HG02973 (cell line): ENCODE measurements at regions not wholly inside any gene's neighbourhood (a gene's known extent, or its start where the extent isn't known, plus 50 kb on each side); places are given as distances from the start of the nearest gene placed in this dataset.

Experiments
- ATAC-seq: cut with Tn5 transposase; IDR thresholded peaks from one replicate; pipeline ENCODE4 v1.9.1; 2021; ENCODE audit warnings: moderate library complexity; ENCODE audit not compliant: unreplicated experiment

- ATAC-seq: no peak
These were observed 166.2 kb downstream of the SEC14L1 start for GRCh38 chr17:77306790-77307478.

GRCh38 chr17:77307479-77308198, 166.9 kb downstream of the SEC14L1 start:
- ATAC-seq: no peak

DNA sequence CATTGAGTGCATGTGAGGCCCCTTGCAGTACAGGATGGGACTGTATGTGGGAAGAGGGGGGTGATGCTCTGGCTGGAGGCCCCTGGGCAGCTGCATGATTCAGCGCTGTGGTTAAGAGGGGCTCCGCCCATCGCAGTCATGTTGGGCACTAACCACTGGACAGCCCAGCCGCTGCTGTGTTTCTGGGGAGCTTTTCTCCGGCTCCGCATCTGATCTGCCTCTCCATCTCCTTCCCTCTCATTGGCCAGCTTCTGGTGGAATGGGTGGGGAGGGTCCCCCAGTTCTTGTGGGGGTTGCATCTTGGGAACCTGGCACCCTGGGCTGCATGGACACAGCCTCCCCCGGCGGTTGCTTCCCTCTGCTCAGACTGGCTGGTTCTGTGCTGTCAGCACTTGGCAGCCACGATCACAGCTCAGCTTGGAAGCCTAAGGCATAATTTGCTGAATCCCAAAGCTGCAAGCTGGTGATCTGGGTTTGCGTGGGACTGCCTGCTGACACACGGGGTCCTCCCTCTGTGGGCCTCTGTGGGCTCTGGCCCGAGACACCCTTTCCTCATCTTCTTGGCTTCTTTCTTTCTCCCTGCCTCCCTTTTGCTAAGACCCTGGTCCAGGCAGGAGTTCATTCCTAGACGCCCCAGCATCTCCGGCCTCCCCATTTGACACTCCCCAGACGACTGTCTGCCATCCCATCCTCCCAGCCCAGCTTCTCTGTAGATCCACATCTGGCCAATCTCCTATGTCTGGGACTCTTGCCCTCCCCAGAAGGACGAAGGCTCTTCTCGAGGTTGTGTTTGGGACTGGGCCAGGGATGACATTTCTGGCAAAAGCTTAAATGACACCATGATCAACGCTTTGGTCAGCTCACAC, 168.3 kb downstream of the SEC14L1 start:
- no peak for ATAC-seq

DNA sequence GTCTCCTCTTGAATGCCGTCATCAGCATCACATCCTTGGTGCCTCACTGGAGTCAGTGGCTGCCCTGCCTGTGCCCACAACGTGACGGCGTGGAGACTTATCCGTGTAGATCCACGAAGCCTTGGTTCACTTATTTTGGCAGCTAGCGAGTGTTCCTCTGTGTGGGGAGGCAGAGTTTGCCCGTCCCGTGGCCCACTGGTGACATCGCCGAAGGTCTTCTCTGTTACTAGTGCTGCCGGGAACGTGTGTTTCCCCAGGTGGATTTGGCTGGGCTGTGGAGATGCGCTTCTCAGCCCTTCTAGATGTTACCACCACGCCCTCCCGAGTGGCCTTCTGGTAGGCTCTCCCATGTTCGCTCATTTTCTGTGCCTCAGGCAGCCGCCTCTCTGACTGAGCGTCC, 169.6 kb downstream of the SEC14L1 start:
- ATAC-seq: no peak

- no peak for ATAC-seq
These were observed 170.7 kb downstream of the SEC14L1 start for GRCh38 chr17:77311371-77311981.

DNA sequence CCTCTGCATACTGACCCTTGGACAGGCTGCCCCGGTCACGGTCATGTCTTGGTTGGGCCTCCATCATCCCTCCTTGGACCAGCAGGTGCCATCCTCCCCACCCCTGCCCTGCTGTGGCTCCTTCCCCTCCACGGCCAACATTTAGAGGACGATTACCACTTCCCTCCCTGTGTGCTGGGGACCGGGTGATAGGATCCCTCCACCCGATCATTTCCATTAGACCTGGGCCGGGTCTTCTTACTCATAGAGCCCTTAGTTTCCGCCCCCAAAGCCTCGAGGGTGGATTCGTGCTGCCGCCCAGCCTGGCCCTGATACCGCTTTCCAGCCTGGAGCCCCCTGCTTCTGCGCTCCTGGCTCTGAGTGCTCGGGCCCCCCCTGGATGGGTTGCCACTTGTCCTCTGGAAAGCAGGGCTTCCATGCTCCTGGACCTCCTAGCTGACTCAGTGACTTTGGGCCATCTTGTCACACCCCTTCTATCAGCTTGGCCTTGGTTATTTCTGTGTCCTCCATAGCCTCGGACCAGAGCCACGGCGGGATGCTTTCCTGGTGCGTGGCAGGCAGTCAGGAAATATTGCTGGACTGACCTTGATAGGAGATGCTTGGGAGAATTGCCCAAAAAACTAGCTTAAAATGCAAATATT, 171.4 kb downstream of the SEC14L1 start:
- ATAC-seq: no peak

DNA sequence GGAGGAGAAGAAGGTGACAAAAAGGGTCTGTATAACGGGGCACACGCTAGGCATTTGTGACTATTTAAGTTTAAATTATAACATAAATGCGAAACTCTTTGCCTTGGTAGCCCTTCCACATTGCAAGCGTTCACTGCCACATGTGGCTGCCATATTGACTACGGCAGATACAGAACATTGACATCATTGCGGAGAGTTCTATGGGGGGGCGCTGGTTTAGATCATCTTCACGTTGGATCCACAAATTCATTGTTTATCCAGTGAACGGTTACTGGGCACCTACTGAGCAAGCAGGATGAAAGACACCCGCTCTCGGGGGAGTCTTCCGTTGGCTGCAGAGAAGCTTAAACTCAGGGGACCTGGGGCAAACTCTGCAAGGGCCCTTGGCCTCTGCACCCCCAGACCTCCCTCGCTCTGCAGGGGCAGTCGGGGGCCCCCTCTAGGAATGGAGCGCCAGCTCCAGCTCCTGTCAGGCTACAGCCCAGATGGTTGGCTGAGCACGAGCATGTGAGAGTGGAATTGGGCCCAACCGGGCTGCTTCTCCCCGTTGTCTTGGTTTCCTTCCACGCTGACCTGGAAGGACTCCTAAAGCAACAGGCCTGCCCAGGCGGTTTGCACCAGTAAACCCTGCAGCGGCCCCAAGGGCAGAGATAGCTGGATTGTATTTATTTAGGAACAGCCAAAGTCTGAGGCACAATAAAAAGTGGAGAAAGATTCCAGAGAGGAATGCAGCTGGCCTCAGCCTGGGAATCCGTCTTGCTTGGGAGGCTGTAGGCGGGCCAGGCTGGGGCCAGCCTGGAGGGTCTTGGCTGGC, 172.2 kb downstream of the SEC14L1 start:
- ATAC-seq: no peak

DNA sequence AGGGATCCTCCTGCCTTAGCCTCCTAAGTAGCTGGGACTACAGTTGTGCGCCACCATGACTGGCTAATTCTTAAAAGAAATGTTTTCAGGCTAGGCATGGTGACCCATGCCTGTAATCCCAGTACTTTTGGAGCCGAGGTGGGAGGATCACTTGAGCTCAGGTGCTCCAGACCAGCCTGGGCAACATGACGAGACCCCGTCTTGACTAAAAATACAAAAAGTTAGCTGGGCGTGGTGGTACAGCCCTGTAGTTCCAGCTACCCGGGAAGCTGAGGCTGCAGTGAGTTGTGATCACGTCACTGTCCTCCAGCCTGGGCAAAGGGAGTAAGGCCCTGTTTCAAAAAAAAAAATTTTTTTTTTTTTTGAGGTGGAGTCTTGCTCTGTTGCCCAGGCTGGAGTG, 173.1 kb downstream of the SEC14L1 start:
- ATAC-seq: no peak

DNA sequence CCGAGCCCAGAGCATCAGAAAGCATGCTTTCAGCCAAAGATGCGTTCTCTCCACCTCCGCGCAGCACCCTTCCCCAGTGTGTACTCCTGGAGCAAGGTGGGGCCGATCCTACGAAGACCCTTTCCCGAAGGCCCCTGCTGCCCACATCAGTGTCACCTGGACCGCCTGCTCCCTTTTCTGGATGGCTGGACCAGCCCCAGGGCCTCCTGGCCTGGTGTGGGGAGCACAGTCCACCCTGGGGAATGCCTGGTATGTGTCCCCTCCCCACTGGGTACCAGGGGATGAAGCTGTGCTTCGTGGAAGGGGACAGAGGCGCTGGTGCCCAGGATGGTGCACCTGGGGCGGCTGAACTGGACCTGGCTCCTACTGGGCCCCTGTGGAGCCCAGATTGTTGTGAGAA, 173.8 kb downstream of the SEC14L1 start:
- no peak for ATAC-seq

DNA sequence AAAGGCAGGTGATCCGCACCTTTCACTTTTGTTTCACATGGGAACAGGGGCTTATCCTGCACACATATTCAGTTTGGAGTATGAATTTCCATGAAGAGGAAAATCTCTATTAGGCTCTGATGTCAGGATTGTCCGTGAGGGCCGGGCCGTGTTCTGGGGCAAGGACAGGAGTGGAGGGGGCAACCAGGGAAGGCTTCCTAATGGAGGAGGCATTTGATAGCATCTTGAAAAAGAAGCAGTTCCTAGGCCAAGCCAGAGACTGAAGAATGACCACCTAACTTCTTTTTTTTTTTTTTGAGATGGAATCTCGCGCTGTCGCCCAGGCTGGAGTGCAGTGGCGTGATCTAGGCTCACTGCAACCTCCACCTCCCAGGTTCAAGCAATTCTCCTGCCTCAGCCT, 174.2 kb downstream of the SEC14L1 start:
- ATAC-seq: no peak

DNA sequence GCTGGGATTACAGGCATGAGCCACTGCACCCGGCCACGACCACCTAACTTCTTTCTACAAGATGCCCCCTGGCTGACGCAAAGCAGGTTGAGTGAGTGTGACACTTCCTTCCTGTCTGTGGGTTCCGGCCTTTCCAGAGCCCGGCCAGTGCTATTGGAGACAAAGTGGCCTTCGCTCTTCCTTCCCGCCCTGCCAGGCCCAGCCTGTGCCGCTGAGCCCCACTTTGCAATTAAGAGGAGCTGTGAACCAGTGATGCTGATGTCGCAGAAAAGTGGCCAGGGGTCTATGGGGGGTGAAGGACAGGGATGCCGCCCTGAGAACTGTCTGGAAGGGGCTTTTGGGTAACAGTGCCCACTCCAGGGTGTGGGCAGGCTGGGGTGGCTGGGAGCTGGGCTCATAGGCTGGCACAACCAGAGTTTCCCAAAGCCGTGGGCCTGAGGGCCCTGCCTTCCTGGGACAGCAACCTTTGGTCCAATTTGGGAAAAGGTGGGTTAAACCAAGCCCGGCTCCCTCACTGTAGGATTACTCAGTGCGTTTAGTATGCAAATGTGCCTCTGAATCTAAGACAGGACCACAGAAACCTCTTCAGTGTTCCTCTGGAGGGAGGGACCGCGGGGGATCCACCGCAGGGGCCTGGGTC, 174.9 kb downstream of the SEC14L1 start:
- no peak for ATAC-seq

DNA sequence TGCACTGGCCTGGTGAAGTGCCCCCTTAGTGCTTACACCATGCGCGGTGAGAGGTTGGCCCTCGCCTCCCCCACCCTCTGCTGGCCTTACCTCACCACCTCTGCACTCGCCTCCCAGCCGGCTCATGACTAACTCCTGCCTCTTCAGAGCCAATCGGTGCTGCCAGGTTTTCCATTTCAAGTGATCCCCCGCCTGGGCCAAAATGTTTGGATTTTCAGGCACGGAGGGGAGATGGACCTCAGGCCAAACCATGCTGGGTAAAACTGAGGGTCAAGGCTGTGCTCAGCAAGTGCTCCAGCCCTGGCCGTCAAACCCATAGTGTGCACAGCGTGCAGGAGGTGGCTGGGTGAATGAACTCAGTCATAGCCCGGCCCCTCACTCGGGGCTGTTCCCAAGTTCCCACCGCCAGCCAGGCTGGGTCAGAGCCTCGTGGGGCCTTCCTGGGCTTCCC, 175.4 kb downstream of the SEC14L1 start:
- no peak for ATAC-seq

GRCh38 chr17:77316651-77317050, 175.9 kb downstream of the SEC14L1 start:
- no peak for ATAC-seq

- ATAC-seq: no peak
These were observed 176.5 kb downstream of the SEC14L1 start for GRCh38 chr17:77317091-77317750.

DNA sequence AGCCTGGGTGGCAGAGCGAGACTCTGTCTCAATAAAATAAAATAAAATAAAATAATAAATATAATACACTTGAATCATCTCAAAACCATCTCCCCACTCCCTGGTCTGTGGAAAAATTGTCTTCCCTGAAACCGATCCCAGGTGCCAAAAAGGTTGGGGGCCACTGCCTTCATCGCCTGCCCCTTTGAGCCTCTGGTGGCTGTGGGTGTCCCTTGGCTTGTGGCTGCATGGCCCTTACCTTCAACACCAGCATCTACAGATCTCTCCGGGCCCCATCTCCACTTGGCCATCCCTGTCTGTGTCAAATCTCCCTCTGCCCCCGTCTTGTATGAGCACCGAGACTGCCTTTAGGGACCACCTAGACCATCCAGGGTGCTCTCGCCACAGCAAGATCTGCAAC, 177.3 kb downstream of the SEC14L1 start:
- ATAC-seq: no peak

DNA sequence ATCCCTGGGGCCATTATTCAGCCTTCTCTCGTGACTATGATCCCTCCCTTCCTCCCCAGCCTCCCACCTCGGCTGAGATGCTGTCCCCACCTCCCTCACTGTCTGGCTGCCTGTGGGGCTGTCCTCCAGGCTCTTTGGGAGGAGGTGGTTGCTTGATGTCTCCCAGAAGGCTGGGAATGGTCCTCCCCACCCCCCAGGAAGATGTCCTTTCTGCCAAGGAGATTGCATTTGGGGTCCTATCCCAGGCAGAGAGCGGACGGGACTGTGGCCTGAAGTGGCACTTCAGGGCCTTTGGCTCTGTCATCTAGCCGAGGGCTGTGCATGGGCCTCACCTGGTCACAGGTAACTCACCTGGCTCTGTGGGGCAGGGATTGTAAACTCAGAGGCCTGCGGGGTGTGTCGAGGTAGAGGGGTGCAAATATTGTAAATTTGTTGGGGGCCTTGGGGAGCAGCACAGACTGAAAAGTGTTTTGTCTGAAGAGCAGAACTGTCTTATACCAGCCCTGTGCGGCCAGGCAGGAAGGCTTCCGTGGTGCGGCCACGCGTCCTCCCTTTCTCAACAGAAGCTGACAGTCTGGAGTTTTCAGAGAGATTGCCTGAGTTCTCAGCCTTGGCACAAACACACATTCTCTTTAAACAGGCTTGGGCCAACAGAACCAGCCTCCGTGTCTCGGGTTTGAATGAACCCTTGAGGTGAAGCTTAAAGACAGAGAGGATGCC, 177.9 kb downstream of the SEC14L1 start:
- no peak for ATAC-seq

GRCh38 chr17:77319211-77320043, 178.7 kb downstream of the SEC14L1 start:
- ATAC-seq: no peak
